NCI-H146 treated with DMSO at 0.1 percent for 48 hours (cell line): ENCODE measurements at regions not wholly inside any gene's neighbourhood (a gene's known extent, or its start where the extent isn't known, plus 50 kb on each side); places are given as distances from the start of the nearest gene placed in this dataset.

ENCODE experiments used
- DNase-seq: peaks from one replicate; lab custom pipeline; 2025; ENCODE audit not compliant: unreplicated experiment; lab: John Stamatoyannopoulos, UW

DNA sequence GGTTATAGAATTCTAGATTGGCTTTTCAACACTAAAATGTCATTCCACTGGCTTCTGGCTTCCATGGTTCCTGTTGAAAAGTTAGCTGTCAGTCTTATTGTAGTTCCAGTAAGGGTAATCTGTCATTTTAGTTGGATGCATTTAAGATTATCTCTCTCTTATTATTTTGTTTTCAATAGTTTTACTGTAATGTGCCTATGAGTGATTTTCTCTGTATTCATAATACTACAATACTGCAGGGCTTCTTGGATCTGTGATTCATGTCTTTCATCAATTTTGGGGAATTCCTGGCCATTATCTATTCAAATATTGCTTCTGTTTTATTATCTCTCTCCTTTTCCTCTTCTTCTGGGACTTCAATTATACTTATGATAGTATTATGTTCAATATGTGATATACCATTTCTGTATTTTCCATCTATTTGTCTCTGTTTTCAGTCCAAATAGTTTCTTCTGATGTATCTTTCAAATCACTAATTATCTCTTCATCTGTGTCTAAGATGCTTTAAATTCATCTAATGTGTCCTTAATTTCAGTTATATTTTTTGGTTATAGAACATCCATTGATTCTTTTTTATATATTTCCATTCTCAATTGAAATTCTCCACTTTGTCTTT, 101.5 kb downstream of the KCTD15 start:
- no peak for DNase-seq

DNA sequence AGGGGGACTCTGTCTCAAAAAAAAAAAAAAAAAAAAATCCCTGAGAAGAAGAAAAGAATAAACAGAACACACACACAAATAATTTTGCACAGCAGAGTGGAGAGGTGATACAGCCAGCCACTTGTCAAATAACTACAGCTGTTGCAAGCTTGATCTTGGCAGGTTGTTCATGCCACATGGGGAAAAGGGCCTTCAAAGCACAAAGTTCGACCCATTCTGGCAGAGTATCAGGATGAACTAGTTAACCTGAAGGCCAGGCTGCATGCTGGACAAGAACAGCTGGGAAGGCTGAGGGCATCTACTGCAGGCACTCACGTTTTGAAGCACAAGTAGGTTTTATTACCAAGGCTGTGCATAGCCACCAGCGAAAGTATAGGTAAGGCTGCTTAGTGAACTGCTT, 104.1 kb downstream of the KCTD15 start:
- no peak for DNase-seq

DNA sequence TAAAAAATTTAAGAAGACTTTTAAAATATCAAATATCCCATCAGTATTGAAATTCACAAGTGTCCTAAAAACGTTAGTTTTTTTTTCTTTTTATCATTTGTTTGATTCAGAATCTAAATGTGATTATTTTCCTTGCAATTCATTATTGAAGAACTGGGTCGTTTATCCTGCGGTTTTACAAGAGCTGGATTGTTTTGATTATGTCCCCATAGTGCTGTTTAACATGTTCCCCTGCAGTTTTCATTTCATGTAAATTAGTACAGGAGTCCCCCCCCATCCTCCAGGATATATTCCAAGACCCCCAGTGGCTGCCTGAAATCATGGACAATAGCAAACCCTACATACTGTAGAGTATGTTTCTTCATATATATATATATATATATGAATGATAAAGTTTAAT, 105.7 kb downstream of the KCTD15 start:
- DNase-seq = no peak

DNA sequence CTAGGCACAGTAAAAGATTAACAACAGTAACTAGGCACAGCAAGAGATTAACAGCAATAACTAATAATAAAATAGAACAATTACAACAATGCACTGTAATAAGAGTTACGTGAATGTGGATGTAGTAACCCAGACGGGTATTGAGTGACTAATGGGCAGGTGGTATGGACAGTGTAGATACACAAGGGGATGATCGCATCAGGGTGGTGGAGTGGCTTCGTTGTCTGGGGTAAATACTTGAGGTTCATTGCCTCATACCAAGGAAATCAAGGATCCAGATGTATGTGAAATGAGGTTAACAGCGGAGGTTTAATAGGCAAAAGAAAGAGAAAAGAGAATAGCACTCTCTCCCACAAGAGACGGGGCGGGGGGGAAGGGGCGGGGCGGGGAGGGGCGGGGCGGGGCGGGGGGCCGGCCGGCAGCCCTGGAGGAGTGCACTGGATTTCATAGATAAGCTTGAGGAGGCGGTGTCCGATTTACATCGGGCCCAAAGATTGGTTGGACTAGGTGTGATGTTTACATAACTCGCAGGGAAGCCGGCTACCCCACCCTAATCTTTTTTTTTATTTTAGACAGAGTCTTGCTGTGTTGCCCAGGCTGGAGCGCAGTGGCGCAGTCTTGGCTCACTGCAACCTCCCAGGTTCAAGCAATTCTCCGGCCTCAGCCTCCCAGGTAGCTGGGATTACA, 106.3 kb downstream of the KCTD15 start:
- no peak for DNase-seq

DNA sequence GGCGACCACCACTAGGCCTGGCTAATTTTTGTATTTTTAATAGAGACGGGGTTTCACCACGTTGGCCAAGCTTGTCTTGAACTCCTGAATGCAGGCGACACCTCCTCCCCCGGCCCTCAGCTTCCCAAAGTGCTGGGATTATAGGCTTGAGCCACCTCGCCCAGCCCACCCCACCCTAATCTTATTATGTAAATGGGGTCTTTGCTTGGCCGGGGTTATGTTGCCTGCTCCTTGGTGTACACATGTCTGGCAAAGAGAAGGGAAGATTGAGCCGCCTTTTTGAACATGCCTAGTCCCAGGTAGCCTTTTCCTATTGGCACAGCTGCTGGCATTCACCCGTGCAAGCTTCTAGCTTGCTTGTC, 106.8 kb downstream of the KCTD15 start:
- no peak for DNase-seq

DNA sequence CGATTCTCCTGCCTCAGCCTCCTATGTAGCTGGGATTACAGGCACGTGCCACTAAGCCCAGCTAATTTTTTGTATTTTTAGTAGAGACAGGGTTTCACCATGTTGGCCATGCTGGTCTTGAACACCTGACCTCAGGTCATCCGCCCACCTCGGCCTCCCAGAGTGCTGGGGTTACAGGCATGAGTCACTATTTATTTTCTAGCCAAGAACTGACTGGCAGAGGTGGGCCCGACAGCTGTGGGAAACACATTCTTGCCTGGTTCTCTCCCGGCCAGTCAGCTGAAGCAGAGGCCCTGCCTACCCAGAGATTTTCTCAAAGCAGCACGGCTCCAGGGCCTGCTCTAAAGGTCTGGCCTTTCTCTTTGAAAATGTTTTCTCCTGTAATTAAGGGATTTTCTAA, 108.0 kb downstream of the KCTD15 start:
- no peak for DNase-seq

DNA sequence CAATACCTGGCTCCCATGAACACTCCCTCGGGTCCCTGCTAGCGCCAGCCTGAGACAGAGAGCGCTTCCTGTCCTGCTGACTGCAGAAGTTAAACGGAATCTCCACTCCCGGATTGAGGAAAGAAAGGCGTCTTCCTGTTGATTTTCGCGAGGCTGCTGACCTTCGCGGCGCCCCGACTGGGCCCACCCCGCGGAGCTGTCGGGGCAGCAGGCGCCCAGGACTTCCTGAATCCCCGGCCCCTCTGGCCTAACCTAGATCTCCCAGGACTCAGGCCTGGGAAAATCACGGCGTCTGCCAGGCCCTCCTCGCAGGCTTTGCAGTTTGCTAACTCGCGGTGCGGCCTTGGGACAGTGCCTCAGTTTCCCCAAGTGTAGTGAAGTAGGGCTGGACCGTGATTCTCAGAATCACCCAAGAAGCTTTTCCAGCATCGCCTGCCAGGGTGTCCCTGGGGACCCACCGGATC, 108.8 kb downstream of the KCTD15 start:
- DNase-seq = no peak

DNA sequence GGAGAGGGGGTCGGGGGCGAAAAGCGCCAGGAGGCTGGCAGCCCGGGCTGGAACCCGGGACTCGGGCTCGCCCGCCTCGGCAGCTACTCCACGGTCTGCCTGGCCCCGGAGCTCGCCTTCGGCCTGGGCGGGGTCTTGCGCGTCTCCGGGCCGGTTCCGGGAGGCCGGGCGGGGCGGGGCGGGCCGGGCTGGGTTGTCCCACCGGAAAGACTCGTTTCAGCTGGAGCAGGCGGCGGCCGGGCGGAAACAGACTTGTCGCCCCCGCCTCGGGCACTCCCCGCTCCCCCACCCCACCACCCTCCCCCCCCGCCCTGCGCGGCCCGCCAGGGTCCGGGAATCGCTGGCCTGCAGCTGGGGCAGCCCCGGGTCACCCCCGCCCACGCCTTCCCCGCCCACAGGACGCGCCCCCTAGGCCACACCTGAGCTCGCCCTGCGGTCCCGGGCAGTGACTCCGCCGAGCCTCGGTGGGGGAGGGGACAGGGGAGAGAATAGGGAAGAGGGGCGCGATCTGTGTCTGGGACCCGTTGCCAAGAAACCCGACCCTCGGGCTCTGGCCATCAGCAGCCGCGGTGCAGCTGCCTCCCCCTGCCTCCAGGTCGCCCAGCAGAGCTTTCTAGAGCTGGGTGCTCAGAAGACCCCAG, 109.4 kb downstream of the KCTD15 start:
- no peak for DNase-seq

DNA sequence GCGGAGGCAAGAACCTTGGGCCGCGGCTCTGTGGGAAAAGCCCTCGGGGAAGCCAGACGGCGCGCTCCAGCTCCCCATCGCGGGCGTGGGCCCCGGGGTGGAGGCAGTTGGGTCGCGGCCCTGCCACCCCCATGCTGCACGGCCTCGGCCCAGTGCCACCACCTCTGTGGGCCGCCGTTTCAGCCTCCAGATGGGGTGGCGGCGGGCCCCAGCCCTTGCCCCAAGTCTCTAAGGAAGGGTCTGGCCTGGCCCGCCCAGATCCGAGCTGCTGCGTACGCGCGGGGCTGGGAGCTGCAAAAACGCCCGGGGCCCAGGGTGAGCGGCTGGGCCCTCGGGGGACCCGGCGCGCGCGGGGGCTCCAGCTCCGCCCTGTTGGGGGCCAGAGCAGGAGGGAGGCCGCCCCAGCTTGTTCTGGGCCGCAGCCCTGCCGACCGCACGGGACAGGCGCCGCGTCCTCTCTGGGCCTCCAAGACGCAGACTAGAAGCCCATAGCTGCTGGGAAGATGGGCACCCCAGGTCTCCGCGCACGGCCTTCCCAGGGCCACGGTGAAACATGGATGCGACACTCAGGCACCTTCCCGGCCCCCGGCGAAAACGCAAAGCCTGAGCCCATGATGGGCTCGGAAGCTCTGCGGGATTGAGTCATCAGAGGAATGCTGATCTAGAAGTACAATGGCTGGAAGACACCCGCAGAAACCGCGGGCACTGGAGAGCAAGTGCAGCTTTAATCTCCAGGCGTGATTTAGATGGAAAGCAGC, 110.1 kb downstream of the KCTD15 start:
- no peak for DNase-seq

DNA sequence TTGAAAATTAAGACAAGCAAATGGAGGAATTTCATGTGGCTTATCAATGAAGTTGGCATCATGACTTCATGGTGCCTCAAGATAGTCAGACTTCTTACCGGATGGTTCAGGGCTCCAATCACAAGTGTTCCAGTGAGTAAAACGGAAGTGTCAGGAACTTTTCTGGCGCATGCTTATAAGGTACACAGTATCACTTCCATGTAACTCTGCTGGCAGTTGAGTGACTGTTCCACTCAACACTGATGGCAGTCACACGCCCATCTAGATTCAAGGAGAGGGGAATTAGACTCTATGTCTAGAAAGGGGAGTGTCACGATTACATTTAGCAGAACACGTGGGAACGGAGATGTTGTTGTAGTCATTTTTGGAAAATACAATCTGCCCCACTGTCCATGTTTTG, 114.3 kb downstream of the KCTD15 start:
- no peak for DNase-seq

DNA sequence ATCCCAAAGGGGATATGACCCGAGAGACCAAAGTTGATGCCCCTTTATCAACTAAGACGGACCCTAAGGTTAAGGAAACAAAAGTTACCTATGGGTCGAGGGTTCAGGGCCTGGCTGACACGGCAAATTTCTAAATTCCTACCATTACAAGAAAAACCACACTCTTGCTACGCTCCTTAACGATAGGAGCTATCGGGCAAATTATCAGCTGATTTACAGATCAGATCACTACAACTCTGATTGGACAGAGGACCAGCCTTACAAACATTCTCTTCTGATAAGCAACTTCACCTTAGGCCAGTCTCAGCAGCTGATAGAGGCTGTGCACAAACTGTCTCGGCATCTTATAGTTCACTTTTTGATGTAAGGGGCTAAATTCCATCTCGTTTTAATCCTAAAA, 117.9 kb downstream of the KCTD15 start:
- DNase-seq = no peak

DNA sequence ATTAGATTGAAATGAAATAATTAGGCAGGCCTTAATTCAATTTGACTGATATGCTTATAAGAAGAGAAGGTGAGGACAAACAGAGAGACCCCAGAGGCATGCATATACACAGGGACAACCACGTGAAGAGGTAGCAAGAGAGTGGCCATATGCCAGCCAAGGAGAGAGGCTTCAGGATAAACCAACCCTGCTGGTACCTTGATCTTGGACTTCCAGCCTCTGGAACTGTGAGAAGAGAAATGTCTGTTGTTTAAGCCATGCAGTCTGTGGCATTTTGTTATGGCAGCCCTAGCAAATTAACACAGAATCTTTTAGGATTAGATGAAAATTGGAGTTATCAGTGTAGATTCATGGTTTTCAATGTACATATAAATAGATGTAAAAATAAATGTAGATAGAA, 120.1 kb downstream of the KCTD15 start:
- DNase-seq = no peak

DNA sequence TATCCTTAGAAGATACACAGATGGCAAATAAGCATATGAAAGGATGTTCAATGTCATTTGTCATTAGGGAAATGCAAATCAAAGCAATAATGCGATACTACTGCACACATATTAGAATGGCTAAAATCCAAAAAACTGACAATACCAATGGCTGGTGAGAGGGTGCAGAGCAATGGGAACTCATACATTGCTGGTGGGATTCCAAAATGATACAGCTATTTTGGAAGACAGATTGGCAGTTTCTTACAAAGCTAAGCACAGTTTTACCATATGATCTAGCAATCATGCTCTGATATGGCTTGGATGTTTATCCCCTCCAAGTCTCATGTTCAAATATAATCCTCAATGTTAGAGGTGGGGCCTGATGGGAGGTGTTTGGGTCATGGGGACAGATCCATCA, 122.6 kb downstream of the KCTD15 start:
- DNase-seq = no peak

DNA sequence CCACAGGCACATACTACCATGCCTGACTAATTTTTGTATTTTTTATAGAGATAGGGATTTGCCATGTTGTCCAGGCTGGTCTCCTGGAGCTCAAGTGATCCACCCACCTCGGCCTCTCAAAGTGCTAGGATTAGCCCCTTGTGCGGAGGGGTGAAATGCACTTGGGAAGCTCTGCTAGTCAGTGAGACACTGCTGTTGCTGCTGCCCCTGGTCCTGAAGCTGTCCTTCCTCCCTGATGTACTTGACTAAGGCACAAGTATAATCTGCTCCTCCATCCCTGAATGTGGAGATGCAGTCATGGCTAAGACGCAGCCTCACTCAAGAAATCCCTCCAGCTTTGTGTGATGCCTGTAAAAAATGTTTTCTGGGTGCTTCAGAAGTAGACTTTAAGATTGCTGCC, 124.5 kb downstream of the KCTD15 start:
- no peak for DNase-seq

DNA sequence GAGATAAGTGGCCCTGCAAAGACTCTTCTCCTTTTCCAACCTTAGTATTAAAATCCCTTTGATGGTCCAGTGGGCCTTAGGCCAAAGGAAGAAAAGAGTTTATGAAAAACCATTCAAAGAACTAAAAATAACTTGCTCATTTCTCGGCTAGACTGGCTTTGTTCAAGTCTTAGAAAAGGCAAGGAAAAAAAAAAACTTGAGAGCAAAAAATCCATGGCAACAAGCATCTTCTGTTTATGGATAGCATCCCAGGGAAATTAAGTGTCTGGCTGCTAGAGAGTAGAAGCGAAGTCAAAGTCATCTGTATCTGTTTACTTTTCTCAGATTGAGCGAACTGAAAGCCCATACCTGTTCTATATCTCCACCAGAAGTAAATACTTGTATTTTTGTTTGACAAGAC, 129.6 kb downstream of the KCTD15 start:
- DNase-seq = no peak

DNA sequence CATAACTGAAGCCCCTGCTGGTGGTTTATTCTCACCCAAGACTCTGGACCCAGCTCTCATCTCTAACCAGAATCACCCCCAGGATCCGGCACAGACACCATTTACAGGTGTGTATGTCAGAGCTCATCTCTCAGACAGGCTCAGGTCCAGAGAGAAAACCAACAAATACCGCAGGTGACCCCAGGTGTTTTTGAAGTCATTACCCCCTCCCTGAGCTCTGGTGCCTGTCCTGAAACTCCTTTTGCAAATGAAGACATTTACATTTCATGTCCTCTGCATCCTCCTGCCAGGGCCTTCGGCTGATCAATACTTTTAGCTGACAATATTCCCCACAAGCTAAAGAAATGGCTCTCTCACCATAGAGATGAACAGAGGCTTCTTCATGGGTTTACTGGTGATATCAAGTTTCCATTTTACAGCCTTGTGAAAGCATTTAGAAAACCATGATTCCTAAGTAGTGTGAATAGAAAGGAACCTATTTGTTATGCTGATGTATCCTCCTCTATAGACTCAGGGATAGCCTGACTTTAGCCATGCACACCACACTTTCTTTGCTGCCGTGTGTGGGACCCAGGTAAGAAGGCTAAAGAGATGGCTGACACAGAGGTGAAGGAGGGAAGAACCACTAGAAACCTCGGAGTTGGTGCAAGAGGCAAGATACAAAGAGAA, 131.3 kb downstream of the KCTD15 start:
- DNase-seq = no peak

DNA sequence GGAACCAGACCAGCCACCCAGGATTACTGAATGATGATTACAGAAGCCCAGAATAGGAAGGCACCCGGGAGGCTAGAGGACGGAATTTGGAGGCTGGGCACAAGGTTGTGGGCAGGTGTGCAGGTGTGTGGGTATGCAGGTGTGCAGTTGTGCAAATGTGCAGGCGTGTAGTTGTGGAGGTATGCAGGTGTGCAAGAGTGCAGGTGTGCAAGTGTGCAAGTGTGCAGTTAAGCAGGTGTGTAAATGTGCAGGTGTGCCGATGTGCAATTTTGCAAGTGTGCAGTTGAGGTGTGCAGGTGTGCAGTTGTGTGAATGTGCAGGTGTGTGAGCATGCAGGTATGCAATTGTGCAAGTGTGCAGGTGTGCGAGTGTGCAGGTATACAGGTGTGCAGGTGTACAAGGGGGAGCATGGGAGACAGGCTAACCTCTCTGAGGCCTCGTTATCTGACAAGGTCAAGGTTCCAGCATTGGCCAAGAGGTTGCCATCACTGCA, 131.8 kb downstream of the KCTD15 start:
- DNase-seq = no peak

DNA sequence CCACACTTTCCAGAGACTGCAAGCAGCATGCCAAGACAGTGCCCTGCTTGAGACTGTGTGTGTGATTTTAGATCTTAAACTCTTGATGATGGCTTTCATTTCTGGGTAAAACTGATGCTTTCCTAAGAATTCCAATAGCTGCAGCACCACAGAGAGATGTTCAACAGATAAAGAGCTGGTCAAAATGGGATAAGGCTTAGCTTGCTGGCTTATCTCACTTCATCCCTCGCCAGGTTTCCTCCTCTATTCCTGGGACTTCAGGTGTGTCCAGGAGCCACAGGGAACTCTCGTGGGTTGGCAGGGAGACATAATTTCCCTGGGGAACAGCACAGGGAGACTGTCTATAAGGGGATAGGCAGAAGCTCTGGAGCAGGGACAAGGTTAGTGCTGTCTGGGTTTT, 137.3 kb downstream of the KCTD15 start:
- no peak for DNase-seq

DNA sequence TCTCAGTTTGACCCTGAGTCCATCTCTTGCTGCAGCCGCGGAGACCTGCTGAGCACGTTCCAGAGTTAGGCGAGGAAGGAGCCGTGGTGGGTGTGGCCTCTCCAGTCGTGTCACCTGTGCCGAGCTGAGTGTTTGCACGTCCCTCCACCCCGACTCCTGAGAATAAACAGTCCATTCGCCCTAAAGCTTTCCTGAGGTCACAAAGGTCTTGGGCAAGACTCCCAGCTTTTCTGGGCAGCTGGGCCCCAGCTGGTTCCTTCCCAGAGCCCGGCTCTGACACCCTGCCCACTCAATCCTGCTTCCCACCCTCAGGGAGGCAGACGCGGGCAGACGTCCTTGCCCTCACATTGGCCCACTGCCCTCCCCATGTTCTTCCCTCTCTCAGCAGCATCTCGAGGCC, 142.2 kb downstream of the KCTD15 start:
- DNase-seq = no peak

DNA sequence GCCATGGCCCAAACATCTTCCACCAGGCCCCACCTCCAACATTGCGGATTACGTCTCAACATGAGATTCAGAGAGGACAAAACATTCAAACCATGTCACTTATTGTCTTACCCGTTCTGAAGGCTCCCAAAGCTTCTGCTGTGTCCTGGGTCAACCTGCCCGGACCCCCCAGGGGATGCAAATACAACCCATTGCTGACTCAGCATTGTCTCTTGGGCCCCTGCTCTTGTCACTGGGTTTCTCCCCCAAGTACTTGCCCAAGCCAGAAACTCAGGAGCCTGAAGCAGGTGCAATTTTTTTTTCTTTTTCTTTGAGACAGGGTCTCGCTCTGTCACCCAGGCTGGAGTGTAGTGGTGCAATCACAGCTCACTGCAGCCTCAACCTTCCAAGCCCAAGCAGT, 144.5 kb downstream of the KCTD15 start:
- no peak for DNase-seq
